ENCODE measurements at regions not wholly inside any gene's neighbourhood (a gene's known extent, or its start where the extent isn't known, plus 50 kb on each side); places are given as distances from the start of the nearest gene placed in this dataset.

DNA sequence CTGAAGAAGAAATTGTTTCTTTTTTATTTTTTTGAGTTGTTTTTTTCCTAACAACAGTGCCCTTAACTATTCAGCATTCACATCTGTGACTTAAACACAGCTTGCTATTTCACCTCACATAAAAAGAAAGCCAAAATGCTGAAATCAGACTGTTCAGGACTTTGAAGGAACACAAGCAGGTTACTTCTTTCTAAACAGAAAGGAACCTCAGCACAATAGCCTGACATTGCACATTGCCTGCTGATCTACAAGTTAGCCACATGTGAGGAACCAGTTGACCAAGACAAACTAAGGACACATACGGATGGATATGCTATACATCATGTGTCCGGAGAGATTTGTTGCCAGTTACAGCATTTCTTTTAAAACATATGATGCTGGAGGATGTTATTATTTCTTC, 331.1 kb downstream of the FSIP2 start:
- no peaks in the 10 kb centered on the region for H3K4me1 ChIP-seq
- TF ChIP-seq, protein P1, sequence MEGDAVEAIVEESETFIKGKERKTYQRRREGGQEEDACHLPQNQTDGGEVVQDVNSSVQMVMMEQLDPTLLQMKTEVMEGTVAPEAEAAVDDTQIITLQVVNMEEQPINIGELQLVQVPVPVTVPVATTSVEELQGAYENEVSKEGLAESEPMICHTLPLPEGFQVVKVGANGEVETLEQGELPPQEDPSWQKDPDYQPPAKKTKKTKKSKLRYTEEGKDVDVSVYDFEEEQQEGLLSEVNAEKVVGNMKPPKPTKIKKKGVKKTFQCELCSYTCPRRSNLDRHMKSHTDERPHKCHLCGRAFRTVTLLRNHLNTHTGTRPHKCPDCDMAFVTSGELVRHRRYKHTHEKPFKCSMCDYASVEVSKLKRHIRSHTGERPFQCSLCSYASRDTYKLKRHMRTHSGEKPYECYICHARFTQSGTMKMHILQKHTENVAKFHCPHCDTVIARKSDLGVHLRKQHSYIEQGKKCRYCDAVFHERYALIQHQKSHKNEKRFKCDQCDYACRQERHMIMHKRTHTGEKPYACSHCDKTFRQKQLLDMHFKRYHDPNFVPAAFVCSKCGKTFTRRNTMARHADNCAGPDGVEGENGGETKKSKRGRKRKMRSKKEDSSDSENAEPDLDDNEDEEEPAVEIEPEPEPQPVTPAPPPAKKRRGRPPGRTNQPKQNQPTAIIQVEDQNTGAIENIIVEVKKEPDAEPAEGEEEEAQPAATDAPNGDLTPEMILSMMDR (IDR thresholded peaks at IDR 0.05): no peak
- no peaks in the 10 kb centered on the region for H3K9me3 ChIP-seq
- ATAC-seq: no peak
- no peaks in the 10 kb centered on the region for H3K27me3 ChIP-seq (ENCODE audit: low read depth)
- no peak overlapping the region for H3K4me3 ChIP-seq
- intact Hi-C loops (cut with DNase I): no loop called here
- no peaks in the 10 kb centered on the region for H3K36me3 ChIP-seq
- no peak for DNase-seq
- H3K27ac ChIP-seq: no peak overlapping the region

DNA sequence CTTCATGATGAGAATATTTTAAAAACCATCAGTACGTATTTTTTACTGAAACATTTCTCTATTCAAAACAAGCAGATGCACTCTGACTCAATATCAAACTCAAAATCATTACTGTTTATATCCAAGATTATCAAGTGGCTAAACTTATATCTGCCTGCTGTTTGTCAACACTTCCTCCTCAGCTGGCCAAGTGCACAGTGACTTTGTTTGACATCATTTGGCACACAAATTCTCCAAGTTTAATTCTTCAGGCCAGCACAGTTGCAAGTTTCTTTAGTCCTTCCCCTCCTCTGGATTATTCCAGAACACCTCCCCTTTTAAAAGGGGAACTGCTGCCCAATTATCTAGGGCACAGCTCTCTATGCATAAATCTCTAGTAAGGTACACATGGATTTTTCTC, 346.6 kb downstream of the FSIP2 start:
- ATAC-seq (no peak), DNase-seq (no peak)
- intact Hi-C loops (cut with DNase I): no loop called here
- no peaks in the 10 kb centered on the region for H3K9me3 ChIP-seq
- no peaks in the 10 kb centered on the region for H3K36me3 ChIP-seq
- no peaks in the 10 kb centered on the region for H3K4me1 ChIP-seq
- TF ChIP-seq, protein P1 (IDR thresholded peaks at IDR 0.05): no peak
- no peak overlapping the region for H3K4me3 ChIP-seq
- H3K27me3 ChIP-seq (ENCODE audit: low read depth): no peaks in the 10 kb centered on the region
- H3K27ac ChIP-seq: no peak overlapping the region

DNA sequence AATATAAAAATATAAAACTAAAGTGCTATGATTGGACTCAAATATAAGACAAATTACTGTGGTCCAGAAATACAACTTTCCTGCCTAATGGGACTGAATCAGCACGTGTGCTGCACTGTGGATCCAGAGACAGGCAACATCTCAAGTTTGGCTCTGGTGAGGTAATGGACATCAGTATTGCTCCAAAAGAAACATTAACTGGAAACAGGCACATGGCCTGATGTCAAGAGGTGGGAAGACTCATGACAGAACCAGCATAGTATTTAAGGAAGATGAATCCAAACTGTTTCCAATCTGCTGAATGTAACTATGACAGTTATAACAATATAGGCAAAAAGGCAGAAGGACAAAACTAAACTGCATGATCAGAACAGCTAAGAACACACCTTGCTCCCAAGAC, 354.6 kb downstream of the FSIP2 start:
- H3K27ac ChIP-seq: no peak overlapping the region
- H3K27me3 ChIP-seq (ENCODE audit: low read depth): no peaks in the 10 kb centered on the region
- H3K36me3 ChIP-seq: no peaks in the 10 kb centered on the region
- ATAC-seq (no peak), DNase-seq (no peak)
- no peak overlapping the region for H3K4me3 ChIP-seq
- no peaks in the 10 kb centered on the region for H3K9me3 ChIP-seq
- H3K4me1 ChIP-seq: no peaks in the 10 kb centered on the region
- intact Hi-C loops (cut with DNase I): no loop called here
- TF ChIP-seq, protein P1 (IDR thresholded peaks at IDR 0.05): no peak

DNA sequence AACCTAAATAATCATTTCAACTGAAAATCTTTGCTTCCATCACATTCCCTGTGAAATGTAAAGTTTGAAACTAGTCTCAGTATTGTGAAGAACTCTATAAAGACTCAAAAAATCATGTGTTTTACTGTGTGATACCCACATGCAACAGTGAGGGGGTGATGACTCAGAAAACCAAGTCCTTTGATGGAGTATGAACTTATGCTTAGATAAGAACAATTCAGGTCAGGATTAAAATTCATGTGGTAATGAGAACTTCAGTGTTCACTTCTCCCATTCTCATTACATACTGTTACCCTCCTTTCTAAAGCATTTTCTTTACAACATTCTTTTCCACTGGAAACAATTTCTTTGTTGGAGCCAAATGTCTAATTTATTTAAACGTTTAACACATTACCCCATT, 360.2 kb downstream of the FSIP2 start:
- Histone ChIP-seq H3K27me3 (ENCODE audit: low read depth) (no peaks in the 10 kb centered on the region), H3K36me3 (no peaks in the 10 kb centered on the region), H3K9me3 (peaks cover under 1% of the 10 kb centered on the region), H3K4me1 (no peaks in the 10 kb centered on the region), H3K4me3 (no peak overlapping the region), H3K27ac (no peak overlapping the region)
- DNase-seq (no peak), ATAC-seq (no peak)
- TF ChIP-seq, protein P1 (IDR thresholded peaks at IDR 0.05): no peak
- intact Hi-C loops (cut with DNase I): no loop called here

DNA sequence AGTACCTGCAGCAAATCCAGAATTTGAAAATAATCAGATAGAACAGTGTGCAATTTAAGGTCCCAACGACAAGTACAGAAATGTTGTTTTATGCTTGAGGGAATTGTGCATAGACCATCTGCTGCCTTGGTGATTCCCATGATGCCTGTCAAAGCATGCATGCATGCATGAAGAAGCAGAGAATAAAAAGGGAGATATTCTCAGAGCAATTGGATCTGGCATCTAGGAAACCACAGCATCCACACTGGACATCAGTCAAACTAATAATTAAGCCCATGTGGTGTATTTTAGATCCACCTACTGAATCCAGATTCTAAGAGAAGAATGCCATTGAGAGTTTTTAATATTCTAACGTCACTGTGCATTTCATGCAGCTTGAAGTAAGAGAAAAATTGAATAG, 361.2 kb downstream of the FSIP2 start:
- Histone ChIP-seq H3K4me1 (no peaks in the 10 kb centered on the region), H3K27ac (no peak overlapping the region), H3K9me3 (peaks cover 3% of the 10 kb centered on the region), H3K4me3 (no peak overlapping the region), H3K36me3 (no peaks in the 10 kb centered on the region), H3K27me3 (ENCODE audit: low read depth) (no peaks in the 10 kb centered on the region)
- intact Hi-C loops (cut with DNase I): no loop called here
- no peak for DNase-seq
- no peak for ATAC-seq
- TF ChIP-seq, protein P1 (IDR thresholded peaks at IDR 0.05): no peak

DNA sequence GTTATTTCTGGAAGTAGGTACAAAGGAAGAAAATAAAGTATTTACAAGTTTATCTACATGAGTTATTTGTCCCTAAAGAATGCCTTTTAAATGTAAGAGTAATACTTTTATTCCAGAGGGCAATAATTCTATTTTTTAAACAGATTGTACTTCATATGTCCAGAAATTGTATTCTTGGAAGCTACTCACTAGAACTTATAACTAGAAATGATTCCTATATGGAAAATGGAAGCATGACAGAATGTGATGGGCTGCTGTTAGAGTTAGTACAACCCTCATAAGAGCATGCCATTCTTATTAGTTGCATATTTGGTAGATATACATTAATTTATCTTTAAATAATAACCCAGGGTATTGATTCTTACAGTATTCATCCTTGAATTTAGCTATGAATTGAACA, 362.0 kb downstream of the FSIP2 start:
- no peak overlapping the region for H3K4me3 ChIP-seq
- intact Hi-C loops (cut with DNase I): no loop called here
- H3K27ac ChIP-seq: no peak overlapping the region
- H3K36me3 ChIP-seq: no peaks in the 10 kb centered on the region
- DNase-seq (no peak), ATAC-seq (no peak)
- peaks cover 3% of the 10 kb centered on the region for H3K9me3 ChIP-seq
- H3K27me3 ChIP-seq (ENCODE audit: low read depth): no peaks in the 10 kb centered on the region
- TF ChIP-seq, protein P1 (IDR thresholded peaks at IDR 0.05): no peak
- H3K4me1 ChIP-seq: no peaks in the 10 kb centered on the region

Measured in lower lobe of right lung (tissue), 2 donors.